Fibroblast of villous mesenchyme (primary cell): ENCODE measurements at regions not wholly inside any gene's neighbourhood (a gene's known extent, or its start where the extent isn't known, plus 50 kb on each side); places are given as distances from the start of the nearest gene placed in this dataset.

Source experiments
- DNase-seq: peaks from one replicate; pipeline ENCODE4 v3.0.0-alpha.2; 2010; ENCODE audit warnings: low read depth
- H3K4me3 ChIP-seq: 2 replicates; pipeline ENCODE4 v1.5.1; 2011; ENCODE audit warnings: low read depth, mild to moderate bottlenecking, low read length
- TF ChIP-seq, protein P1 (sequence below): IDR thresholded peaks from 2 replicates; pipeline ENCODE4 v1.5.1; 2012; ENCODE audit warnings: low read depth, mild to moderate bottlenecking, low read length; ENCODE audit not compliant: insufficient read depth

GRCh38 chrX:145178268-145178667 is 69.0 kb upstream of the SPANXN1 start:
- DNase-seq: no peak
- TF ChIP-seq, protein P1, sequence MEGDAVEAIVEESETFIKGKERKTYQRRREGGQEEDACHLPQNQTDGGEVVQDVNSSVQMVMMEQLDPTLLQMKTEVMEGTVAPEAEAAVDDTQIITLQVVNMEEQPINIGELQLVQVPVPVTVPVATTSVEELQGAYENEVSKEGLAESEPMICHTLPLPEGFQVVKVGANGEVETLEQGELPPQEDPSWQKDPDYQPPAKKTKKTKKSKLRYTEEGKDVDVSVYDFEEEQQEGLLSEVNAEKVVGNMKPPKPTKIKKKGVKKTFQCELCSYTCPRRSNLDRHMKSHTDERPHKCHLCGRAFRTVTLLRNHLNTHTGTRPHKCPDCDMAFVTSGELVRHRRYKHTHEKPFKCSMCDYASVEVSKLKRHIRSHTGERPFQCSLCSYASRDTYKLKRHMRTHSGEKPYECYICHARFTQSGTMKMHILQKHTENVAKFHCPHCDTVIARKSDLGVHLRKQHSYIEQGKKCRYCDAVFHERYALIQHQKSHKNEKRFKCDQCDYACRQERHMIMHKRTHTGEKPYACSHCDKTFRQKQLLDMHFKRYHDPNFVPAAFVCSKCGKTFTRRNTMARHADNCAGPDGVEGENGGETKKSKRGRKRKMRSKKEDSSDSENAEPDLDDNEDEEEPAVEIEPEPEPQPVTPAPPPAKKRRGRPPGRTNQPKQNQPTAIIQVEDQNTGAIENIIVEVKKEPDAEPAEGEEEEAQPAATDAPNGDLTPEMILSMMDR: no peak
- H3K4me3 ChIP-seq: no peak overlapping the region

GRCh38 chrX:145190801-145191389 is 56.4 kb upstream of the SPANXN1 start:
- TF ChIP-seq, protein P1: peak; percentile 41
- H3K4me3 ChIP-seq: no peak overlapping the region
- peak; percentile 1 for DNase-seq
